ENCODE measurements at regions not wholly inside any gene's neighbourhood (a gene's known extent, or its start where the extent isn't known, plus 50 kb on each side); places are given as distances from the start of the nearest gene placed in this dataset.
"Not testable (repeated sequence)": the region's sequence is repeated elsewhere in the genome, so short reads cannot be mapped to it uniquely, and the experiment has no call there.

DNA sequence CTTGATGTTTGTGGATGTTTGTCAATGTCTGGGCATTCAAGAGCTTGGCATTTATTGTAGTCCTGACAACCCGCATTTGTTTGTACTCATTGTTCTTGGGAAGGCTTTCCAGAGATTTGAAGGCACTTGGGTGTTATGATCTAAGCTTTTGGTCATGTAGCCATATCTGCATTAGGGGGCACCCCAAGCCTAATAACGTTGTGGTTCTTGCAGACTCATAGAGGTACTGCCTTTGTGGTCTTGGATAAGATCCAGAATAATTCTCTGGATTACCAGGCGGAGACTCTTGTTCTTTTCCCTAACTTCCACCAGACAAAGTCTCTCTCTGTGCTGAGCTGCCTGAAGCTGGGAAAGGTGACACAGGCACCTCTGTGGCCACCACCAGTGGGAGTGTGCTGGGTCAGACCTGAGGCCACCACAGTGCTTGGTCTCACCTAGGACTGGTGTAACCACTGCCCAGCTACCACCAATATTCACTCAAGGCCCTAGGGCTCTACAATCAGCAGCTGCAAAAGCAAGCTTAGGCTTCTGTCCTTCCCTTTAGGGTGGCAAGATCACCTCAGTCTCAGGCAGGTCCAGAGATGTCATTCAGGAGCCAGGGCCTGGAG, 144.4 kb upstream of the TAS2R1 start:
- peak; percentile 49 for TF ChIP-seq CTCF (IDR thresholded peaks at IDR 0.05; ENCODE audit: low read depth, low read length)
- peak; percentile 83 to 85 for DNase-seq (ENCODE audit: low read depth in 2 of 2)
- H3K4me3 ChIP-seq (replicated peaks in 1 of 2; ENCODE audit: low read depth in 2 of 2, low read length in 2 of 2): no peak overlapping the region

DNA sequence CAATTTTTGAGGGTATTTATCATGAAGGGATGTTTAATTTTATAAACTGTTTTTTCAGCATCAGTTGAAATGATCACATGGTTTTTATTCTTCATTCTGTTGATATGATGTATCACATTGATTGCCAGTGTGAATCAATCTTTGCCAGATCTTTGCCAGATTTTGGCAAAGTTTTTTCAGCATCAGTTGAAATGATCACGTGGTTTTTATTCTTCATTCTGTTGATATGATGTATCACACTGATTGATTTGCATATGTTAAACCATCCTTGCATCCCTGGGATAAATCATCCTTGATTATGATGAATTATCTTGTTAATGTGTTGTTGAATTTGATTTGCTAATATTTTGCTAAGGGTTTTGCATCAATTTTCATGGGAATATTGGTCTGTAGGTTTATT, 140.9 kb upstream of the TAS2R1 start:
- DNase-seq (ENCODE audit: low read depth in 2 of 2): no peak
- H3K4me3 ChIP-seq (replicated peaks in 1 of 2; ENCODE audit: low read depth in 2 of 2, low read length in 2 of 2): no peak overlapping the region
- no peak for TF ChIP-seq CTCF (IDR thresholded peaks at IDR 0.05; ENCODE audit: low read depth, low read length)

DNA sequence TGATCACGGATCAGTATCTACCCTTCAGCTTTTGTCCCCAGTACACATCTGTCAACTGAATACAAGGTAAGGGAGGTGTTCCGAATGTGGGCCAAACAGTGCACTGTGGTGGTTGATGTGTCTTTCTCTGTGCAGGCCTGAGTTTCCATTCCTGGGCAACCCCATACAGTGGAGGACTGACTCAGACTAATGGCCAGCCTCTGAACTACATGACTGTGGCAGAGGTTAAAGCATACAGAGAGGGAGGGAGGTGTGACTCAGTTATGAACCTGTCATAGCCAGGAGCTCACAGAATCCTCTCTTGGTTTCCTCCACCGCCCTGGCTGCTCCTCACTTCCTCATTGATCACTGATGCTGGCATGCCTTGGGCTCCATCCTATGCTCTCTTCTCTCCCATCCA, 136.4 kb upstream of the TAS2R1 start:
- TF ChIP-seq CTCF (IDR thresholded peaks at IDR 0.05; ENCODE audit: low read depth, low read length): peak; percentile 17
- H3K4me3 ChIP-seq (replicated peaks in 1 of 2; ENCODE audit: low read depth in 2 of 2, low read length in 2 of 2): no peak overlapping the region
- DNase-seq (ENCODE audit: low read depth in 2 of 2): peak in 1 of 2 donors; percentile 55

- TF ChIP-seq CTCF (IDR thresholded peaks at IDR 0.05; ENCODE audit: low read depth, low read length): no peak
- peak in 1 of 2 donors; percentile 18 for DNase-seq (ENCODE audit: low read depth in 2 of 2)
- H3K4me3 ChIP-seq (replicated peaks in 1 of 2; ENCODE audit: low read depth in 2 of 2, low read length in 2 of 2): no peak overlapping the region
Observed at GRCh38 chr5:9765419-9766140, 135.4 kb upstream of the TAS2R1 start.

DNA sequence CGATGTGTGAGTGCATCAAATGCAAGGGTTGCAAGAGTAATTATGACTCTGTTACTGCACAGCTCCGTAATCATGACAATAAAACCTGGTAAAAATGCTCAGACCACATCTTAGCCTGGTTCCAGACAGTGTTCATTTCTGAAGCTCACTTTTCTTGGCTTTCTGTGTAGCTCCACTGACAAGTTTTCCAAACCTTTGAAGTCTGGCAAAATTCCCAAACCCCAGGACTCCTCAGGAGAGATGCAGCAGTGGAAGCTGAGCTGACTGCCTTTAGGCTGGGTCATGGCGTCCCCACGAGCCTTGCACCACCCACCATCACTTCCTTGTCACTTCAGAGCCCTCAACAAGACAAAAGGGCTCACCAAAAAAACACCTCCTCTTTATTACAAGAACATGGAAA, 131.6 kb upstream of the TAS2R1 start:
- no peak overlapping the region for H3K4me3 ChIP-seq (replicated peaks in 1 of 2; ENCODE audit: low read depth in 2 of 2, low read length in 2 of 2)

DNA sequence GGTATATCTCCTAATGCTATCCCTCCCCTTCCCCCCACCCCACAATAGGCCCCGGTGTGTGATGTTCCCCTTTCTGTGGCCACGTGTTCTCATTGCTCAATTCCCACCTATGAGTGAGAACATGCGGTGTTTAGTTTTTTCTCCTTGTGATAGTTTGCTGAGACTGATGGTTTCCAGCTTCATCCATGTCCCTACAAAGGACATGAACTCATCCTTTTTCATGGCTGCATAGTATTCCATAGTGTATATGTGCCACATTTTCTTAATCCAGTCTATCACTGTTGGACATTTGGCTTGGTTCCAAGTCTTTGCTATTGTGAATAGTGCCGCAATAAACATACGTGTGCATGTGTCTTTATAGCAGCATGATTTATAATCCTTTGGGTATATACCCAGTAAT, 122.5 kb upstream of the TAS2R1 start:
- DNase-seq (ENCODE audit: low read depth in 2 of 2); H3K4me3 ChIP-seq (replicated peaks in 1 of 2; ENCODE audit: low read depth in 2 of 2, low read length in 2 of 2): not testable (repeated sequence)

More for the DNA sequence above, 131.6 kb upstream of the TAS2R1 start:
- no peak for TF ChIP-seq CTCF (IDR thresholded peaks at IDR 0.05; ENCODE audit: low read depth, low read length)
- peak in 1 of 2 donors; percentile 18 for DNase-seq (ENCODE audit: low read depth in 2 of 2)

DNA sequence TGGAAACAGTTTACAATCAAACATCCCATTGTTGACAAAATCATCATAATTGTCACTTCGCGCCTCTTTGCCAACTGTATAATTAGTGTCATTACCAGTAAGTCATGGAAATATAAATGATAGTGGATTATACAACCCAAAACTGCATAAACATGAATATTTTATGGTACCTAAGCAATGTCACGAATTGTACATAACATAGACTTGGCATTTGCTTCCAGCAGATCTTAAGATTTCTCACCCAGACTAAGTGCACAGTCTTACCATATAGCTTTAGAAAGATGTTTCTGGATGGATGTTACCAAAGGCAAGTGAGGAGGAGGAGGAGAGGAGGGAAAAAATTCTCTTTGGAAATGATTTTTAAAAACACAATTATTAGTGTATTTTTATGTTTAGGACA, 113.4 kb upstream of the TAS2R1 start:
- no peak for TF ChIP-seq CTCF (IDR thresholded peaks at IDR 0.05; ENCODE audit: low read depth, low read length)
- no peak overlapping the region for H3K4me3 ChIP-seq (replicated peaks in 1 of 2; ENCODE audit: low read depth in 2 of 2, low read length in 2 of 2)
- DNase-seq (ENCODE audit: low read depth in 2 of 2): no peak

Measured in cardiac fibroblast (primary cell).